ENCODE measurements at regions not wholly inside any gene's neighbourhood (a gene's known extent, or its start where the extent isn't known, plus 50 kb on each side); places are given as distances from the start of the nearest gene placed in this dataset.

- DNase-seq (ENCODE audit: low spot score): no peak
- H3K4me1 ChIP-seq (ENCODE audit: control insufficient read depth in 4 of 4, insufficient read depth in 4 of 4, low read length in 3 of 4): no peaks in the 10 kb centered on the region
- no peaks in the 10 kb centered on the region for H3K9me3 ChIP-seq (ENCODE audit: control insufficient read depth in 4 of 4, low read length in 3 of 4)
- no peaks in the 10 kb centered on the region for H3K27me3 ChIP-seq (ENCODE audit: control insufficient read depth in 4 of 4, insufficient read depth in 4 of 4, low read length in 3 of 4)
- no peaks in the 10 kb centered on the region for H3K36me3 ChIP-seq (ENCODE audit: control insufficient read depth in 4 of 4, insufficient read depth in 3 of 4, low read depth in 1 of 4, low read length in 3 of 4)
- no peak overlapping the region for H3K9ac ChIP-seq (ENCODE audit: low read depth in 1 of 2, low read length in 2 of 2)
- no peak overlapping the region for H3K4me3 ChIP-seq (ENCODE audit: low read depth in 1 of 3, low read length in 3 of 3)
- TF ChIP-seq MAX (IDR thresholded peaks at IDR 0.05): no peak
- TF ChIP-seq CTCF (IDR thresholded peaks at IDR 0.05; ENCODE audit: low read depth, low read length, missing input control): no peak
- no peak for TF ChIP-seq YY1 (IDR thresholded peaks at IDR 0.05)
- TF ChIP-seq SP1 (IDR thresholded peaks at IDR 0.05): no peak
- no peak for TF ChIP-seq FOXA2 (IDR thresholded peaks at IDR 0.05)
- H3K27ac ChIP-seq (ENCODE audit: low read depth in 1 of 2, low read length in 2 of 2): no peak overlapping the region
Measured at GRCh38 chr1:69513601-69514000, 54.1 kb upstream of the LRRC7 start.
